Smooth muscle cell (in vitro differentiated cells): ENCODE measurements at regions not wholly inside any gene's neighbourhood (a gene's known extent, or its start where the extent isn't known, plus 50 kb on each side); places are given as distances from the start of the nearest gene placed in this dataset.

Experiments
- DNase-seq: peaks from one replicate; lab custom pipeline; 2025; ENCODE audit not compliant: unreplicated experiment; lab: John Stamatoyannopoulos, UW
- H2AFZ ChIP-seq: fragments of 200-600 bp; sonication (generic); 2 replicates; pipeline ENCODE4 v1.6.0; 2016; ENCODE audit warnings: antibody characterized with exemption, low read depth, mild to moderate bottlenecking
- H3F3A ChIP-seq: fragments of 200-600 bp; sonication (generic); 2 replicates; pipeline ENCODE4 v1.6.0; 2017; ENCODE audit warnings: antibody characterized with exemption, low read depth
- H3K27ac ChIP-seq: fragments of 200-600 bp; sonication (generic); 2 replicates; pipeline ENCODE4 v1.5.1; 2016; ENCODE audit warnings: low read depth, mild to moderate bottlenecking
- H3K27me3 ChIP-seq: fragments of 200-600 bp; sonication (generic); 2 replicates; pipeline ENCODE4 v1.6.1; 2016; ENCODE audit warnings: low read depth, mild to moderate bottlenecking
- H3K36me3 ChIP-seq: fragments of 200-600 bp; sonication (generic); 2 replicates; pipeline ENCODE4 v1.5.1; 2016; ENCODE audit warnings: low read depth
- H3K4me1 ChIP-seq: fragments of 200-600 bp; sonication (generic); 2 replicates; pipeline ENCODE4 v1.5.1; 2016; ENCODE audit warnings: low read depth
- H3K4me2 ChIP-seq: fragments of 200-600 bp; sonication (generic); 2 replicates; pipeline ENCODE4 v1.6.0; 2016; ENCODE audit warnings: mild to moderate bottlenecking
- H3K4me3 ChIP-seq: fragments of 200-600 bp; sonication (generic); 2 replicates; pipeline ENCODE4 v1.5.1; 2016; ENCODE audit warnings: mild to moderate bottlenecking
- H3K79me2 ChIP-seq: fragments of 200-600 bp; sonication (generic); 2 replicates; pipeline ENCODE4 v1.6.0; 2016; ENCODE audit warnings: low read depth, mild to moderate bottlenecking
- H3K9ac ChIP-seq: fragments of 200-600 bp; sonication (generic); 2 replicates; pipeline ENCODE4 v1.6.0; 2016; ENCODE audit warnings: low read depth
- H3K9me3 ChIP-seq: fragments of 200-600 bp; sonication (generic); replicated peaks from 2 replicates; pipeline ENCODE4 v1.5.1; 2016; ENCODE audit warnings: low read depth
- H4K20me1 ChIP-seq: fragments of 200-600 bp; sonication (generic); 2 replicates; pipeline ENCODE4 v1.6.0; 2016; ENCODE audit warnings: low read depth
- CTCF ChIP-seq: fragments of 200-600 bp; sonication (generic); IDR thresholded peaks from 2 replicates; pipeline ENCODE4 v1.5.1; 2017; ENCODE audit warnings: borderline replicate concordance, mild to moderate bottlenecking, antibody characterized with exemption; ENCODE audit not compliant: insufficient read depth, poor library complexity, severe bottlenecking
- WGBS: methylation state at CpG from one replicate; pipeline ENCODE4 v1.1.7; 2016; ENCODE audit warnings: low lambda C conversion rate; 5-methylcytosine and 5-hydroxymethylcytosine counted together

- no peaks in the 10 kb centered on the region for H3K79me2 ChIP-seq
- no peaks in the 10 kb centered on the region for H3K4me1 ChIP-seq
- no peaks in the 10 kb centered on the region for H4K20me1 ChIP-seq
- no peak overlapping the region for H3K9ac ChIP-seq
- no peak for DNase-seq
- no peak overlapping the region for H3K27ac ChIP-seq
- H2AFZ ChIP-seq, result no peak overlapping the region
- 86% methylated on average over 21 of the region's 21 CpGs for WGBS
- no peak overlapping the region for H3K4me3 ChIP-seq
- H3K4me2 ChIP-seq, result no peak overlapping the region
- no peaks in the 10 kb centered on the region for H3F3A ChIP-seq
- no peak for TF ChIP-seq CTCF
- no peaks in the 10 kb centered on the region for H3K27me3 ChIP-seq
- H3K36me3 ChIP-seq, result no peaks in the 10 kb centered on the region
- H3K9me3 ChIP-seq, result no peaks in the 10 kb centered on the region
Measured at GRCh38 chr22:48898524-48899250, 929.0 kb downstream of the BRD1 start.

GRCh38 chr22:48897645-48898370, 929.9 kb downstream of the BRD1 start:
- H3K27me3 ChIP-seq, result no peaks in the 10 kb centered on the region

GRCh38 chr22:48896766-48897644, 930.7 kb downstream of the BRD1 start:
- DNase-seq, result no peak
- WGBS, result 89% methylated on average over 33 of the region's 33 CpGs

More at GRCh38 chr22:48897645-48898370, 929.9 kb downstream of the BRD1 start:
- Histone ChIP-seq H3K79me2 (no peaks in the 10 kb centered on the region), H3K4me1 (no peaks in the 10 kb centered on the region), H4K20me1 (no peaks in the 10 kb centered on the region), H3K27ac (no peak overlapping the region), H3K4me3 (no peak overlapping the region), H3F3A (no peaks in the 10 kb centered on the region), H3K36me3 (no peaks in the 10 kb centered on the region), H3K4me2 (no peak overlapping the region), H3K9ac (no peak overlapping the region), H2AFZ (no peak overlapping the region), H3K9me3 (no peaks in the 10 kb centered on the region)
- TF ChIP-seq CTCF, result no peak
- 89% methylated on average over 14 of the region's 14 CpGs for WGBS
- no peak for DNase-seq

More at GRCh38 chr22:48896766-48897644, 930.7 kb downstream of the BRD1 start:
- no peaks in the 10 kb centered on the region for H4K20me1 ChIP-seq
- H3K9ac ChIP-seq, result no peak overlapping the region
- no peaks in the 10 kb centered on the region for H3K36me3 ChIP-seq
- no peaks in the 10 kb centered on the region for H3K4me1 ChIP-seq
- no peak overlapping the region for H2AFZ ChIP-seq
- H3K4me2 ChIP-seq, result no peak overlapping the region
- no peak overlapping the region for H3K27ac ChIP-seq
- no peaks in the 10 kb centered on the region for H3F3A ChIP-seq
- H3K4me3 ChIP-seq, result no peak overlapping the region
- no peaks in the 10 kb centered on the region for H3K27me3 ChIP-seq
- H3K9me3 ChIP-seq, result no peaks in the 10 kb centered on the region
- no peaks in the 10 kb centered on the region for H3K79me2 ChIP-seq
- no peak for TF ChIP-seq CTCF
